Kidney (tissue), 13 donors: ENCODE measurements at regions not wholly inside any gene's neighbourhood (a gene's known extent, or its start where the extent isn't known, plus 50 kb on each side); places are given as distances from the start of the nearest gene placed in this dataset.
"Not testable (repeated sequence)": the region's sequence is repeated elsewhere in the genome, so short reads cannot be mapped to it uniquely, and the experiment has no call there.

Experiments used
- DNase-seq, 5 donors: peaks; one replicate each; pipeline ENCODE4 v3.0.0-alpha.2; 2013 to 2020
- FAIRE-seq: peaks from 2 replicates; lab custom pipeline; 2012; peaks lifted over from hg19 to GRCh38; lab: Jason Lieb, UNC
- H3K27ac ChIP-seq, 2 donors: one replicate each; pipeline ENCODE4 v1.7.0; 2013; ENCODE audit warnings: low read depth in 2 of 2, low read length in 2 of 2, inconsistent platforms in 1 of 2
- H3K27me3 ChIP-seq: one replicate; pipeline ENCODE4 v1.7.1; 2013; ENCODE audit warnings: low read length, inconsistent platforms; ENCODE audit not compliant: control insufficient read depth, insufficient read depth
- H3K36me3 ChIP-seq, 3 donors: one replicate each; pipeline versions ENCODE4 v1.7.0 to v1.7.1; 2013; ENCODE audit warnings: low read length in 3 of 3, control low read depth in 1 of 3, inconsistent platforms in 1 of 3; ENCODE audit not compliant: insufficient read depth in 3 of 3, control insufficient read depth in 2 of 3
- H3K4me1 ChIP-seq, 3 donors: one replicate each; pipeline versions ENCODE4 v1.7.0 to v1.7.1; 2013; ENCODE audit warnings: low read length in 3 of 3, inconsistent platforms in 1 of 3, low read depth in 1 of 3; ENCODE audit not compliant: control insufficient read depth in 2 of 3, insufficient read depth in 2 of 3
- H3K4me3 ChIP-seq, 3 donors: one replicate each; pipeline versions ENCODE4 v1.7.0 to v1.8.1; 2013; ENCODE audit warnings: low read length in 3 of 3, control low read depth in 1 of 3, inconsistent platforms in 1 of 3
- H3K9ac ChIP-seq, 3 donors: one replicate each; pipeline versions ENCODE4 v1.7.0 to v1.7.1; 2013; ENCODE audit warnings: low read length in 3 of 3, control low read depth in 1 of 3, inconsistent platforms in 1 of 3
- H3K9me3 ChIP-seq, 3 donors: one replicate each; pipeline versions ENCODE4 v1.7.0 to v1.7.1; 2013; ENCODE audit warnings: low read length in 3 of 3, control low read depth in 1 of 3, inconsistent platforms in 1 of 3; ENCODE audit not compliant: control insufficient read depth in 2 of 3, insufficient read depth in 1 of 3
- CTCF ChIP-seq: IDR thresholded peaks from 3 replicates; pipeline ENCODE4 v1.5.1; 2012; ENCODE audit warnings: mild to moderate bottlenecking, moderate library complexity, borderline replicate concordance; ENCODE audit not compliant: insufficient read depth; ENCODE audit errors: extremely low read depth
- intact Hi-C: fragments of 100-400 bp; cut with DNase I; formaldehyde crosslinking; loops from one replicate; pipeline ENCODE4 v1.11.1; 2022
- donor health status: control.
- donor health status: control.
- donor health status: control.
- donor health status: control.
- donor health status: control.
- donor health status: DM: yes; HTN: yes; CAD: no.
- donor health status: Normal renal cell carcinoma (clear cell type).

GRCh38 chr7:54947266-54947665, 71.6 kb upstream of the EGFR start:
- no peak for DNase-seq

GRCh38 chr7:54949514-54949913, 69.3 kb upstream of the EGFR start:
- DNase-seq, H3K9me3 ChIP-seq, H3K27ac ChIP-seq, H3K4me1 ChIP-seq, intact Hi-C loops, H3K9ac ChIP-seq, H3K4me3 ChIP-seq, H3K36me3 ChIP-seq, H3K27me3 ChIP-seq, FAIRE-seq: not testable (repeated sequence)

More at GRCh38 chr7:54947266-54947665, 71.6 kb upstream of the EGFR start:
- intact Hi-C loops = no loop called here
- H3K36me3 ChIP-seq = no peaks in the 10 kb centered on the region
- H3K27me3 ChIP-seq = no peaks in the 10 kb centered on the region
- H3K9ac ChIP-seq = no peak overlapping the region
- H3K9me3 ChIP-seq = no peaks in the 10 kb centered on the region
- no peak for FAIRE-seq
- TF ChIP-seq CTCF = no peak
- peaks cover 0 to 3% (median 3%) of the 10 kb centered on the region in 3 donors for H3K4me1 ChIP-seq
- H3K27ac ChIP-seq = no peak overlapping the region
- no peak overlapping the region for H3K4me3 ChIP-seq

GRCh38 chr7:54955296-54955695, 63.5 kb upstream of the EGFR start:
- Histone ChIP-seq H3K4me1 (no peaks in the 10 kb centered on the region), H3K27ac (no peak overlapping the region), H3K9ac (no peak overlapping the region), H3K9me3 (no peaks in the 10 kb centered on the region), H3K27me3 (no peaks in the 10 kb centered on the region), H3K36me3 (no peaks in the 10 kb centered on the region), H3K4me3 (no peak overlapping the region)
- no peak for TF ChIP-seq CTCF
- intact Hi-C loops = no loop called here
- no peak for FAIRE-seq
- DNase-seq = no peak

- intact Hi-C loops = no loop called here
- H3K9ac ChIP-seq = no peak overlapping the region
- H3K4me3 ChIP-seq = no peak overlapping the region
- H3K27ac ChIP-seq = no peak overlapping the region
- no peak for DNase-seq
- TF ChIP-seq CTCF = no peak
- H3K36me3 ChIP-seq = no peaks in the 10 kb centered on the region
- H3K27me3 ChIP-seq = no peaks in the 10 kb centered on the region
- FAIRE-seq = no peak
- no peaks in the 10 kb centered on the region for H3K9me3 ChIP-seq
- no peaks in the 10 kb centered on the region for H3K4me1 ChIP-seq
Measured at GRCh38 chr7:54955696-54956420, 63.0 kb upstream of the EGFR start.
